ENCODE measurements at regions not wholly inside any gene's neighbourhood (a gene's known extent, or its start where the extent isn't known, plus 50 kb on each side); places are given as distances from the start of the nearest gene placed in this dataset.

DNA sequence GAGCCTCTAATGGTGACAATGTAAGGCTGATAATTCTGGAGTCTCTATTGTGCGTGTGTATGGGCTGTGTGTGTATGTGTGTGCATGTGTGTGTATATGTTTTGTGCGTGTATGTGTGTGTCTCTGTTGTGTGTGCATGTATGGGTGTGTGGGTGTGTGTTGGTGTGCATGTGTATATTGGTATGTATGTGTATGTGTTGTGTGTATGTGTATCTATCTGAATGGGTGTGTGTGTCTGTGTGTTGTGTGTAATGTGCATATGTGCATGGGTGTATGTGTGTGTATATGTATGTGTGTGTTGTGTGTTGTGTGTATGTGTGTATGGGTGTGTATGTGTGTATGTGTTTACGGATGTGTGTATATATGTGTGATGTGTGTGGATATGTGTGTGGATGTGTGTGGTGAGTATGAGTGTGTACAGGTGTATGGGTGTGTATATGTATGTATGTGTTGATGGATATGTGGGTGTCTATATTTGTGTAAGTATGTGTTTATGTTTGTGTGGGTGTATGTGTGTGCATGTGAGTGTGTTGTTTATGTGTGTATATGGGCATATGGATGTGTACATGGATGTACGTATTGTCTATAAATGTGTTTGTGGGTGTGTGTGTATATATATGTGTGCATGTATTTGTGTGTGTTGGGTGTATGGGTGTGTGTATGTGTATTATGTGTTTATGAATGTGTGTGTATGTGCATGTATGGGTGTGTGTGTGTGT lies 366.7 kb downstream of the UQCRFS1 start:
- no peak for DNase-seq

DNA sequence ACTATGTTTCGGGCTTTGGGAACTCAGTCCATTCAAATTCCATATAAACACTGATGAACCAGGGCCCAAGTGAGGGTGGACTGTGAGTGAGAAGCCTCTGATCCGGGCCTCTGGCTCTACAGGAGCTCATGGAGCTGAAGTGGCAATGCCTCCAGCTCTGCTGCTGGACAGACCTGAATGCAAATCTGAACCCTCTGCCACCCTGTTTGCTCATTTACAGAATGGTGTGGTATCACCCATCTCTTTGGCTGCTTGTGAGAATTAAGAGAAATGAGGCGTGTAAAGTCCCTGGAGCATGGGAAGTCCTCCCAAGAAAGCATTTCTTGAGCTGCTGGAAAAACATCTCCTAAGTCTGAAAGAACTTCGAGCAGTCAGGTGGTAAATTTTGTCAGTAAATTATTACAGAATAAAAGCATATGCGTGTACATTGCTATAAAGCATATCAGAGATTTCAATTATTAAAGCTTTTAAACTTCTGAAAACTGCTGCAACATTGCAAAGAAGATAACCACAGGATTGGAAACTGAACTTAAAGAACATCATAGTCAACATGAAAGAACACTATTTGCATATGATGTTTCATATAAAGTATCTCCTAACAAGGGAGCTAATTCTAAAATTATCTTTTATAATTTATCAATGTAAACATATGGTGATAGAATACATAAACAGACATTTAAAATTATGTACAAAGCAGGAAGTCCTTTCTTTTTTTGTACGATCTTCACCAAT lies 369.0 kb downstream of the UQCRFS1 start:
- DNase-seq: no peak

DNA sequence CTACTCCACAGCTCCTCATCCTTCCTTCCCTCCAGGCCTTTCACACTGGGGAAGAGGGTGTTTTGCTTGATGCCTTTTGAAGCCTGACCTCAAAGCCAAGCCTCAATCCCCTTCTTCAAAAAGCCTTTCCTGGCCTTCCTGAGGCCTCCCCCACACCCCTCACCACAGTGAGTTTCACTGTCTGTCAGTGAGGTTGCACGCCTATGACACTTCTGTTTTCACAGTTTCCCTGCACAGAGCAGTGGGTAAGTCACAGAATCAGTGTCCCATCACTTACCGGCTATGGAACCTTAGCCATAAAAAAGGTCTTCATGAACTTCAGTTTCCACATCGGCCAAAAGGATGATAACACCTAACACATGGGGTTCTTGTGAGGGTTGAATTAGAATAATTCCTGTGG lies 371.4 kb downstream of the UQCRFS1 start:
- no peak for DNase-seq

DNA sequence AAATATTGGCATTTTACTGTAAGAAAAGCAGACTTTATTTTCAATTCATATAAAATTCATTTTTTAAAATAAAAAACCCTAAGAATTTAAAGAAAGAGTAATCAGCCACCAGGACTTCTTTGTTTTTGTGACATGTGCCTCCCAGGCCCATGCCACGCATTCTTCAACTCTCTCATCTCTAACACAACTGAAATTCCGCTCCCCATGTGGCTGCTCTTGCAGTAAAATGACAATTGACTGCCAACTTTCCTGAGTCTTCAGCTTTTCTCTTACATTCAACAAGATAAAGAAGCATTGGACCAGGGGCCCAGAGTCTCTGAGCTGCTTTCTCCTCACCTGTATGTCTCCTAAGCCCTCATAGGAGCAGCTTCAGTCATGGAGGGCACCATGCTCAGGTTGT lies 372.1 kb downstream of the UQCRFS1 start:
- DNase-seq: no peak

DNA sequence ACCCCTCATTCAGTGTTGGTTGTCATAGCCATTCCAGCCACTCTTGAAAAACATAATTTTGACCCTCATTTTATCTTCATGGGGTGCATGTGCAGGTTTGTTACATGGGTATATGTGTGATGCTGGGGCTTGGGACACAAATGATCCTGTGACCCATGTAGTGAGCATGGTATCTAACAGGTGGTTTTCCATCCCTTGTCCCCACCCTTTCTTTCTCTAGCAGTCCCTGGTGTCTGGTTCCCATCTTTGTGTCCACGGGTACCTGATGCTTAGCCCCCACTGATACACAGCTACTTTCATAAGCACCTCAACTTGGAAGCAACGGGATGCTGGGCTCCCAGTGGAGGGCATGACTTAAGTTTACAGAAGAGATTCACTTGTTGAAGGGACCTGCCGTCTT lies 373.5 kb downstream of the UQCRFS1 start:
- DNase-seq: no peak

DNA sequence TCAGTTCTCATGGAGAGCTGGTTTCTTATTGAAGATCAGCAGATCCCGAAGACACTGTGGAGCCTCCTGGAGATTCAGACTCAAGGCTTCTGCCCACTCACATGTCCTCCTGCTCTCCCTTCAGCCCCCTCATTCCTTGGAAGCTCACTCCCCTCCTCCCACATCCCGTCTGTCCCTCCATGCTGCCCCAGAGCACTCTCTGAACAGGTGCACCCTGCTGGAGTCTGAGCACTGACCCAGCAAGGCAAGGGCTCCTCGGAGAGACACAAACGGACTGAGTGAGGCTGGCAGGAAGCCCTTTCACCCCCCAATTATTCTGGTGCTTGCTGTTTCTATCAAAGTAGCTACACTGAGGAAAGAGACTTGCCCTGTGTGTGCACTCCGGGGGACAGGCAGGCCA lies 374.0 kb downstream of the UQCRFS1 start:
- no peak for DNase-seq

DNA sequence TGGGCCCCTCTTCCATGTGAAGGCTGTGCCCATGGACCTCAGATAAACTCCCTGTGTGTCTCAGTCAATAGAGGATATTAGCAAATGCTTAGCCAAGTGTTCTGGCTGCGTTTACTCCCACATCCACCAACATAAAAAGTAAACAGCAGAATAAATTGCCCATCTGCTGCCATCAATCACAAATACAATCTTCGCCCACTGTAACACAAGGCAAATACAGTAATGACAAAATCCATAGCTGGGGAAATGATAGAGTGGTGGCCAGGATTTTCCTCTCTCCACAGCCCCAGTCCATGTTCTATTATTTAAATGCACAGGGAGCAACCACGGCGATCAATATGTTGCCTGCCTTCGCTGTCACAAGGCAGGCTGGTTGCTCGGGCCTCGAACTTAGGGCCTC lies 376.5 kb downstream of the UQCRFS1 start:
- DNase-seq: peak; percentile 24 to 45 (median 37)

DNA sequence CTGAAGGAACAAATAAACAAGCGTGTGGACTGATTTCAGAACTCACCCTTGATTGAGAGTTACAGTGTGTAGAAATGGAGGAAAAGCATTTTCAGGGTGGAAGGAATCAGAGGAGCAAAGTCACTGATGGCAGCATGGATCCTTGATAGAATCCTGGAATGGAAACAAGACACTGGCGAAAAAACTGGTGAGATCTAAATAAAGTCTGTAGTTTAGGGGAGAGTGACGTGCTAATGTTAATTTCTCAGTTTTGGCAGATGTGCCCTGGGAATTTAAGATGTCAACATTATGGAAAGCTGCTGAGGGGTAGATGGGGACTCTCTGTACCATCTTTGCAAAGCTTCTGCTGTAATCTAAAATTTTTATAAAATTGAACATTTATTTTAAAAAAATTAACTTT lies 378.0 kb downstream of the UQCRFS1 start:
- no peak for DNase-seq

DNA sequence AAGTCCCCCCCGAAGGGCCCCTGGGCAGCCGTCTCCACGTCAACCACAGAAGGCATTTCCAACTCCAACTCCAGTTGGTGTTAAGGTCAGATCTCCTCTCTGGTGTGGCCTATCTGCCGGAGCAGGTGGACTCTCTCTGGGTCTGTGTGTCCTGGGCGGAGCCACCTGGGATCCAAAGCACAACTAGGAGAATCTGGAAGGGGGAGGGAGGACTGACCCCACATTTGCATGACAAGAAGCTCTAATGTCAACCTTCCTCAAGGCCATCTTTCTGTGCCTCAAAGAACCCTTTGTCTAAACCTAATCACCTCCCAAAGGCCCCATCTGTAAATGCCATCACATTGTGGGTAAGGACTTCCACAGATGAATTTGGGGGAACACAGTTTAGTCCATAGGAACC lies 381.5 kb downstream of the UQCRFS1 start:
- no peak for DNase-seq

DNA sequence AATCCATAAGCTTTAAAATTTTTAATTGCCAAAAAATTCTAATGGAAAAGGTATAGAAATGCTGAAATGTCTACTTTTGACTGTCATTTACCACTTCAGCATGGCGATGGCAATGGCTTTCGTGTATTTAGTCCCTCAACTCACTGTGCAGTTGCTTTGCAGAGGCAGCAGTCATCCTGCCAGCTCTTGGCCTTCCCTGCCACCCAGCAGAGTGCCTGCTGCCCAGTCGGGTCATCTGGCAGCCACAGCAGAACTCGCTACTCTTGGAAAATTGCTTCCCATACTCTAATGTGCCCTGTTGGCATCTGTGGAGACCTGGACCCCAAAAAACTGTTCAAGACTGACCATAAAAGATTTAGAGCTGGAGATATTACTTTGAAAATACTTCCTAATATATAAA lies 383.2 kb downstream of the UQCRFS1 start:
- DNase-seq: no peak

DNA sequence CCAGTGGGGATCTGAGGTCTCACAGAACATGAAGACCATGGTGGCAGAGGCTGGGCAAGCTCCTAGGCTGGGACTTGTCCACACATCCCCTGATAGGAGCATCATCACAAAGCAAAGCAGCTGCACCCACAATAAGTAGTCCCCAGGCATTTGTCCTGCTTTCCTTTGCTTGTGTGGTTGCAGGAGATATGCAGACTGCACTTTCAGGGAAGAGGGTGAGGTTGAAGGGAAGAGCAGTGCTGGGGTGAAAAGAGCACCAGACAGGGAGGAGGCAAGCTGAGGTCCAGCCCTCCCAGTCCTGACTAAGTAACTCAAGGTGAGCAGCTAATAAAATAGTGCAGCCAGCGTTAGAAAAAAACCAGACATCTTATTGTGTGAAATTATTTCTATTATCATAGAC lies 383.6 kb downstream of the UQCRFS1 start:
- DNase-seq: no peak

DNA sequence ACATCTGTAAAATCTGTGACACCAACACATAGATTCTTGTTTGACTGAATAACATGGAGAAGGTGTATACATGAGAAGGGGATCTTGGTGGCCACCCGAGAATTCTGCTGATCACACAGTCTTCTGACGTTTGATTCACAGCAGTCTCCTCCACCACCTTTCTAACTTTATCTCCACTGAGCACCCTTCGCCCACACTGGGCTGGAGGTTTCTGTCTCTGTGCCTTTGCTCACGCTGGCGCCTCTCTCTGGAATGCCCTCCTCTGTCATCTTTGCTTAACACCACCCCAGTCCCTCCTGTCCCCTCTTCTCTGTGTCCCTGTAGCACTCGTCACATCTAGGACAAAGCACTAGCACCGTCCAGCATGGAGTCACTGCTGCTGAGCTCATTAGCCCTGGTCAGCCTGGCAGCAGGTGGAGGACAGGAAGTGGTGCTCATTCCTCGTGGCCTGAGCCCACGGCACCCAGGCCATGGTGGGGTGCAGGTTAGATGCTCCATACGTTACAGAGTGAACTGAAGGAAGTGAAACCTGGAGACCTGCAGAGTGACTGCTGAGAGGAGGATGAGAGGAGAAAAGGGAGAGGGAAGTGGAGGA lies 384.6 kb downstream of the UQCRFS1 start:
- no peak for DNase-seq

DNA sequence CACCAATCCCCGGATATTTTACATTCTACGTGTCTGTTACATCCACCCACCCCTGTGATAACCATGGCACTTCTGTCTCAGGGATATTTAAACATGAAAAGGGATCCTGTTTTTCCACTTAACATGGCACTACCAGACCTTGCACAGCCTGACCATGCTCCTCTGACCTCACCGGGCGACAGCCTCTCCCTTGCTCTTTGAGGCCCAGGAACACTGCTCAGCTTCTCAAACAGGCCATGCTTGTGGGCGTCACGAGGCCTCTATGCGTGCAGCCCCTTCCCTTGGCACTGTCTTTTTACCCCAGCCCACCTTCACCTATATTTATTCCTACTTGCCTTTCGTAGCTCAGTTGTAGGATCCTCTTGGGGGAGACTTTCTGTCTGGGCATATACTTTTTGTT lies 385.6 kb downstream of the UQCRFS1 start:
- no peak for DNase-seq

DNA sequence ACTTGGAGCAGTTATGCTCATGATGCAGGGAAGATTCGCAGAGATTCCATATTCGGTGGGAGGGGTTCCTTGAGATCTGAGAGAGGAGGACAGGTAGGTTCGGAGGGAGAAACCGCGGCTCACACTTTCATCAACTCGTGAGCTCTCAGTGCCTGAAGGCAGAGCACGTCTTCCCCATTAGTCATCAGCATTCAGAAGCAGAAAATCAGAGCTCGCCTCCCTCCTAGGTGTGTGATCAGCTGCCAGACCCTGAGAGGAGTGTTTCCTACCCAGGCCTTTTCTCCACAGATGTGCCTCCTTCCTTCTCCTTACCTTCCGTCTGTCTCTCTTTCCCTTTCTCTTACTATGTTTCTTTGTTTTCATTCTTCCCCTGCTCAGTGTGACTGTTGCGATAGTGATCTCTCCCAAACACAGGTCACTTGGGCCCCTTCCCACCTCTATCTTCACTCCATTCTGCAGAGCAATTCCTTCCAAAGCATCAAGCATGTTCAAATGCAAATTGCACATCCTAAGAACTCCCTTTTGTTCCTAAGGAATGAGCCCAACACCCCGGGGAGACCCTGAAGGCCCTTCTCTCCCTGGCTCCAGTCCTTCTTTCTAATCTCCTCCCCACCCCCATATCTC lies 389.5 kb downstream of the UQCRFS1 start:
- DNase-seq: no peak

DNA sequence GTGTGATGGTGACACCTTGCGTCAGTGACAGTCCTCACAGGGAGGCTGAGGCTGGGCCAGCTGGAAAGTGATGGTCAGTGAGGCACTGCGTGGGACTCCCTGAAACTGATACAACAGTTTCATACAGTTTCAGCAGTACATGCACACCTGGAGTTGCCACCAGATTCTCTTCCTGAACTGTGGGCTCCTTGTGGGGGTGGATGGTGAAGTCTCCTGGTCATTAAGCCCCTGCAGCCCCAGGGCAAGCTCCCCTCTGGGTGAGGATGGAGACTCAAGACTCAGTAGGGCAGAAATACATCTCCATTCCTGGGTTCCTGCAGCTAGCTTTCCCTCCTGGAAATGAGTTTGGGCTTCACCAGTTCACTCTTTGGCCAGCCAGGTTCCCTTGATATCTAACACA lies 392.7 kb downstream of the UQCRFS1 start:
- DNase-seq: no peak

DNA sequence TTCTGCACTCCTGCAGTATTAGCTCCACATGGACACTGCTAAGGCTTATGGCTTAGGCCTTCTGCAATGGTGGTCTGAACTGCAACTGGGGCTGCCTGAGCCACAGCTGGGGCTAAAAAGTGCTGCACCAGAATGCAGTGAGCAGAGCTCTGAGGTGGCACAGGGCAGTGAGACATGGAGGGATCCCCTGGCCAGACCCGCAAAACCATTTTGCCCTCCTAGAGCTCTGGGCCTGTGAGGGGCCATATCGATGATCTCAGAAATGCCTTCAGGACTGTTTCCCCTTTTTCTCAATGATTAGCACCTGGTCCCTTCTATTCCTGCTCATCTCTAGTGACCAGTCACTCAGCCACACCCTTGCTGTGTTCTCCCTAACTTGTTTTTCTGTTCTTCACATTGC lies 397.7 kb downstream of the UQCRFS1 start:
- DNase-seq: no peak

DNA sequence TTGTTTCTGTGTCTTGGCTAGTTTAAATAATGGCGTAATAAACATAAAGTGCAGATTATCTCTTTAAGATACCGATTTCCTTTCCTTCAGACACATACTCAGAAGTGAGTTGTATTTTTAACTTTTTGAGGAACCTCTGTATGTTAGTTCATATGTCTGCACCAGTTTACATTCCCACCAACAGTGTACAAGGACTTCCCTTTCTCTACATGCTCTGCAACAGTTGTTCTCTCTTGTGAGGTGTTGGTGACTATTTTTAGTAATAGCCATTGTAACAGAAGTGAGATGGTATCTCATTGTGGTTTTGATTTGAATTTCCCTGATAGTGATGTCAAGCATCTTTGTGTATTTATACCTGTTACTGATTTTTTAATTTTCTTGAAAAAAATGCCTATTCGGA lies 418.6 kb downstream of the UQCRFS1 start:
- no peak for DNase-seq

DNA sequence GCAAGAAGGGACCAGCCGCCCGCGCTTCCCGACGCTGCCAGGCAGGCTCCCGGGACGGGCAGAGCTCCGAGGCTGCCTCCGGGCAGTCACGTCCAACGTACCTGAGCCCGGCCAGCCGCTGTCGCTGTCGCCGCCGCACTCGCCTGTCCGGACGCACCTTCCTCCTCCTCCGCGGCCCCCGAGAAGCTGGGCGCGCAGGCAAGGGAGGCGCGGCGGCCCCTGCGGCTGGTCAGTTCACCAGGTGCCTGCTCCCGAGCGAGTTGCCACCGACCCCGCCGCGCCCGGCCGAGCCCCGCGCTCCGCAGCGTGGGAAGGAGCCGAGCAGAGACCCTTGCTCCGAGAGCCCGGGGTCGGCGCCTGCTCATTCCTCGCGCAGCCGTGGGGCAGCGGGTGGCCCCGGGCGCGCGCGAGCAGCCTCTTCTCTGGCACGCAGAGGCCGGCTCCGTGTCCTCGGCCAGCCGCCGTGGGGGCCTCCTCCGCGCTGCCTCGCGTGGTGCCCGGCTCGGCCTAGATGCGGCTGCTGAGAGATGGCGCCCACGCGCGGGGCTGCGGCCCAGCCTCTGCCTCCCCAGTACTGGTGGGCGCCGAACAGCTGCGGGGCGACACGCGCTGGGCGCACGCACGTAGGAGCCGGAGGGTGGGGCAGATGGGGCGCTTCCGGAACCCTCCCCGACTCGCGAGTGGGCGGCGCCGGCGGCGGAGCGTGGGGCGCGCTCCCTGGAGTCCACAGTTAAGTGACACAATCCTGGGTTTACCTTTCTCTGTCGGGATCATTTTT lies 419.4 kb downstream of the UQCRFS1 start:
- peak in 1 of 3 donors; percentile 2 for DNase-seq

DNA sequence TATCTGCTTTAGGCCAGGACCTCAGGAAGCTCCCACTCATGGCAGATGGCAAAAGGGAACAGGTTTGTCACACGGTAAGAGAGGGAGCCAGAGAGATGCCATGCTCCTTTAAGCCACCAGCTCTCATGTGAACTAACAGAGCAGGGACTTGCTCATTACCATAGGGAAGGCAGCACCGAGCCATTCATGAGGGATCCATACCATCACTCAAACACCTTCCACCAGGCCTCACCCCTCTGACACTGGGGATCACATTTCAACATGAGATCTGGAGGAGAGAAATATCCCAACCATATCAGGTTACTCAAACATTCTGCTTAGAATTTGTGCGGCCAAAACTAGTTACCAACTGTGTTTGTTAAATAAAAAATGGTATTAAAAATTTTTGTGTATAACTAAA lies 427.0 kb downstream of the UQCRFS1 start:
- no peak for DNase-seq

DNA sequence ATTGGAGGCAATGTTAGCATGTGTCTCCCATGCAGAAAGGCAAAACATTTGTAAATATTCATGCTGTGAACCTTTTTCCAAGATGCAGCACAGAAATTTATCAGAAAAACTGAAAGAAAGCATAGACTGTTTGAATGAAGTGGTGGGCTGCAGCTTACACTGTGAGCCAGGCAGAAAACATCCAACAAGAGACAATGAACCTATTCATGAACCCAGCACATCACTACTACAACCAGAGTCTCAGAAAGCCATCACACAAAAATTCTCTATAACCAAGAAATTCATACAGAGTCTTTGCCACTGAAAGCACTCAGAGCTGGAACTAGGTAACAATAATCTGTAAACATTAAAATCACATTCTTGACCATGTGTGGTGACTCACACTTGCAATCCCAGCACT lies 448.9 kb downstream of the UQCRFS1 start:
- no peak for DNase-seq

DNA sequence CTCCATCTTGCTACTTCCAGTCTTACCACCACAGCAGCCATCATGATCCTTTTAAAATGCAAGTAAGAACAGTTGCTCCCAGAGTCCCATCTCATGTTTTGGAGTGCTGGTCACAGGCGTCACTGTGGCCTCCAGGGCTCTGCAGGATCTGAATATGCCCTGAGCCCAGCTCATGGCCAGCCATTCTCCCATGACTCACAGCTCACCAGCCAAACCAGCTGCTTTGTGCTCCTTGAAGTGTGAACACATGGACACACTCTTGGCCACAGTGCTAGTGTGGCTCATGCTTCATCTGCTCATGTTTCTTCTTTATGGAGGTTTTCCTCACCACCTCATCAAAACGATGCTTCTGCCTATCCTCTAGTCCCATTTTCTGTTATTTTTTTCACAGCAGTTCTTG lies 466.5 kb downstream of the UQCRFS1 start:
- DNase-seq: no peak

DNA sequence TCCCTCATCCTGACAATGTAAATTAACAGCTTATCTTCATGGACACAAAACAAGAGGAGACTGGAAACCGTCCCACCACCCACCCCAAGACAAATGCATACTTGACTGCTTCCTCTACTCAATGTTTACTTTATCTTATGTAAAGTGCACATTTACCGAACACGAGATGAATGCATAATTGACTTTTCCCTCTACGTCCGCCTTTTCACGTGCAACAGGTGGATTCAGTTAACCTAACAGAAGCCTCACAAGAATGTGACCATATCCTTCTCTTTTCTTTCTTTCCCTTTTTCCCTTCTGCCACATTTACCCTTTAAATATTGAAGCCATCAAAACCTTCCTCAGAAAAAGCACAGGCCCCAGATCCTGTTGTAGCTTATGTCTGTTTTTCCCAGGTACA lies 468.0 kb downstream of the UQCRFS1 start:
- no peak for DNase-seq

Measured in muscle of back (tissue), 3 donors.